ENCODE measurements at regions not wholly inside any gene's neighbourhood (a gene's known extent, or its start where the extent isn't known, plus 50 kb on each side); places are given as distances from the start of the nearest gene placed in this dataset.

DNA sequence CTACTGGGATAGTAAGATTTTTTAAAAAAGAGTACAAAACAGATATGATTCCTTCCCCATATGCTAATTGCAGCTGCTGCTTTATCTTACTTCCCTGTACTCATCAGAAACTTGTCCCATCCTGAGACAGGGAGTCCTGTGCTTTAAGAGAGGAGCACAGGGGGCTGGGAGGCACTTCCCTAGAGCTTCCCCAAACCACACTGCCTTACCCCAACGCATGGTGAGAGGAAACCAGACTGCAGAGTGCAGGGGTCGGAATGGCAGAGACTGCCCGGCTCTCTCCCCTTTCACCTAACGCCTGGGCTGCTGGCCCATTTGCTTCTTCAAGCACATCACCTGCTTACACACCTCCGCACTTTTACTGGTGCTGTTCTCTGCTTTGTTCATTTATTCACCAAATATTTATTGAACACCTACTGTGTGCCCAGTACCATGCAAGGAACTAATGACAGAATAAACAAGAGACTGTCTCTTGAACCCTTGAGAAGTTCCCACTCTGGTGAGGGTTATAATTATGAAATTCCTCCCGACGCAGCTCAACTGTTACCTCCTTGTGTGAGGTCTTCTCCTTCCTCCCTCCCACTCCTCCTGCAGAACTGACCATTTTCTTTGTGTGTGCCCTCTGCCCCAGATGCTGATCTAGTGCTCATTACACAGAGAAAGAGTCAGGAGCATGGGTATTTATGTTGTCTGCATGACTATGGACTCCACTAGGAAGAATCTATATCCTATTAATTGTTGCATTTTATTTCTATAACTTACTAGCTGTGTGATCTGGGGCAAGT lies 289.7 kb downstream of the TCF7L2 start:
- Mint-ChIP-seq H3K27me3 (ENCODE audit: low read depth in 3 of 3) (peaks cover 1 to 7% (median 5%) of the 10 kb centered on the region in 3 donors), H3K4me1 (no peaks in the 10 kb centered on the region), H3K36me3 (no peaks in the 10 kb centered on the region), H3K4me3 (no peak overlapping the region), H3K9me3 (no peaks in the 10 kb centered on the region), H3K27ac (no peak overlapping the region)
- no peak for DNase-seq

DNA sequence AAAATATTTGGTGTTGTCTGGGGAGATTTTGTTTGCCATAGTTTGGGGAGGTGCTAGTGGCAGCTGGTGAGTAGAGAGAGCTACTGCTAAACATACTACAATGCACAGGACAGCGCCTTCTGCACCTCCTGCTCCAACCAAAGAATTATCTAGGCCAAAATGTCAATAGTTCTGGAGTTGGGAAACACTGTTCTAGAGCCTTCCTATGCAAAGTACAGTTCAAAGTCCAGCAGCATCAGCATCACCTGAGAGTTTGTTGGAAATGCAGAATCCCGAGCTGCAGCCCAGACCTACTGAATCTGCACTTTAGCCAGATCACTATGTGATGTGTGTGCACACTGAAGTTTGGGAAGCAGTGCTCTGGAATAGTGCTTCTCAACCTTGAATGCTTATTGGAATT lies 290.7 kb downstream of the TCF7L2 start:
- H3K27ac Mint-ChIP-seq = no peak overlapping the region
- H3K36me3 Mint-ChIP-seq = no peaks in the 10 kb centered on the region
- H3K4me3 Mint-ChIP-seq = no peak overlapping the region
- H3K4me1 Mint-ChIP-seq = no peaks in the 10 kb centered on the region
- peaks cover 1 to 5% (median 5%) of the 10 kb centered on the region in 3 donors for H3K27me3 Mint-ChIP-seq (ENCODE audit: low read depth in 3 of 3)
- no peak for DNase-seq
- H3K9me3 Mint-ChIP-seq = no peaks in the 10 kb centered on the region

- Mint-ChIP-seq H3K9me3 (no peaks in the 10 kb centered on the region), H3K36me3 (no peaks in the 10 kb centered on the region), H3K4me1 (no peaks in the 10 kb centered on the region), H3K27me3 (ENCODE audit: low read depth in 3 of 3) (peaks cover 1 to 5% (median 5%) of the 10 kb centered on the region in 3 donors), H3K4me3 (no peak overlapping the region), H3K27ac (no peak overlapping the region)
- DNase-seq = no peak
Observed at GRCh38 chr10:113241599-113242360, 291.7 kb downstream of the TCF7L2 start.

DNA sequence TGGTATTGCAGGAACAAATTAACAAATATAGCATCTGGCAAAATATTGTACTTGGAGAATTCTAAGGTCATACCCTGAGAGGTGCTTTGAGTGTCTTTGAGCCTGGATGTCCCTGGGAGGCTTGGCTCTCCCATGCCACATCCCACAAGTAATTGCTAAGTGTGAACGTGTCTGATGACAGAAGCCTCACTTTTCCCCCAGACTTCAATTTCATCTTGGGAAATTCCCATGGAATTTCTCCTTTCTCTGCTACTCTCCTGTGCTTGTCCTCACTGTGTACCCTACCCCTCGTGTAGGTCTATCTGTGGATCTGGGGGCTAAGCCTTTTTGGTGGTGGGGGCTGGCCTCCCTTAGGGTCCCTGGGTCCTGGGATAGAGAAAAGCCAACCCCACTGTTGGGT lies 293.3 kb downstream of the TCF7L2 start:
- H3K27me3 Mint-ChIP-seq (ENCODE audit: low read depth in 3 of 3) = peaks cover 1 to 6% (median 3%) of the 10 kb centered on the region in 3 donors
- H3K27ac Mint-ChIP-seq = no peak overlapping the region
- no peaks in the 10 kb centered on the region for H3K36me3 Mint-ChIP-seq
- no peaks in the 10 kb centered on the region for H3K9me3 Mint-ChIP-seq
- H3K4me3 Mint-ChIP-seq = no peak overlapping the region
- DNase-seq = no peak
- H3K4me1 Mint-ChIP-seq = no peaks in the 10 kb centered on the region

GRCh38 chr10:113244750-113245149 lies 294.7 kb downstream of the TCF7L2 start:
- H3K4me1 Mint-ChIP-seq = no peaks in the 10 kb centered on the region
- no peaks in the 10 kb centered on the region for H3K36me3 Mint-ChIP-seq
- no peak for DNase-seq
- H3K27me3 Mint-ChIP-seq (ENCODE audit: low read depth in 3 of 3) = peaks cover 0 to 12% (median 1%) of the 10 kb centered on the region in 3 donors
- H3K4me3 Mint-ChIP-seq = no peak overlapping the region
- no peaks in the 10 kb centered on the region for H3K9me3 Mint-ChIP-seq
- no peak overlapping the region for H3K27ac Mint-ChIP-seq

- no peaks in the 10 kb centered on the region for H3K9me3 Mint-ChIP-seq
- H3K4me1 Mint-ChIP-seq = no peaks in the 10 kb centered on the region
- DNase-seq = no peak
- H3K27ac Mint-ChIP-seq = no peak overlapping the region
- no peak overlapping the region for H3K4me3 Mint-ChIP-seq
- H3K27me3 Mint-ChIP-seq (ENCODE audit: low read depth in 3 of 3) = peaks cover 0 to 12% (median 1%) of the 10 kb centered on the region in 3 donors
- H3K36me3 Mint-ChIP-seq = no peaks in the 10 kb centered on the region
Observed at GRCh38 chr10:113245286-113245685, 295.2 kb downstream of the TCF7L2 start.

GRCh38 chr10:113247050-113247449 lies 297.0 kb downstream of the TCF7L2 start:
- H3K9me3 Mint-ChIP-seq = no peaks in the 10 kb centered on the region
- no peaks in the 10 kb centered on the region for H3K4me1 Mint-ChIP-seq
- no peak overlapping the region for H3K4me3 Mint-ChIP-seq
- peaks cover 0 to 12% (median under 1%) of the 10 kb centered on the region in 3 donors for H3K27me3 Mint-ChIP-seq (ENCODE audit: low read depth in 3 of 3)
- no peak for DNase-seq
- H3K36me3 Mint-ChIP-seq = no peaks in the 10 kb centered on the region
- H3K27ac Mint-ChIP-seq = no peak overlapping the region

- H3K4me3 Mint-ChIP-seq = no peak overlapping the region
- no peaks in the 10 kb centered on the region for H3K36me3 Mint-ChIP-seq
- H3K4me1 Mint-ChIP-seq = no peaks in the 10 kb centered on the region
- H3K9me3 Mint-ChIP-seq = no peaks in the 10 kb centered on the region
- peaks cover 2 to 14% (median 3%) of the 10 kb centered on the region in 3 donors for H3K27me3 Mint-ChIP-seq (ENCODE audit: low read depth in 3 of 3)
- H3K27ac Mint-ChIP-seq = no peak overlapping the region
- DNase-seq = no peak
Observed at GRCh38 chr10:113252650-113253618, 299.9 kb upstream of the HABP2 start.

DNA sequence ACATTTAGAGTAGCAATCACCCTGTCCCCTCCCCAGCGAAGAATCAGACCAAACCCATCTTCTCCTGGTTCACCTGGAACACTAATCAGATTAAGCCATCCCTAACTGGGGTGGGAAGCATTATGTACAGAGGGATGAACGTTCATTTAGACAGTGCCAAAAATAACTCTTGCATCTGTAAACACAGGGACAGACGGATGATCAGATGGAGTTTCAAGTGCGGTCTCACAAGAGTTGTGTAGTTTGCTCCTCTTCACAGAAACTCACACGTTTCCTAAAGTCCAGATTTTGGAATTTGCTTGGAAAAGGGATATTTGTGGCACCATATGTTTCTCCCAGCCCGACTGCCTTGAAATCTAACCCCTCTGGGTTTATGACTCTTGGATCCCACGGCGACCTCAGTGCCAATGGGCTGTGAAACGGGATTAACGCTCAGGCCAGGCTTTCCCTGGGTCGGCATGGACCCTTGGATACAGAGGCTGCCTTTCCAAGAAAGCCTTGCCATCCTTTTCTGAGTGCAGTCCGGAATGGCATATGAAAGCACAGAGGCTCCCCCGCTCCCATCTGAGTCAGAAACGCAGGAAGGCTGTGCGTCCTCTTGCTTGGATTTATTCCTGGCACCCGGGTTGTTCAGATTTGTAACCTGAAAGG lies 293.2 kb upstream of the HABP2 start:
- H3K27ac Mint-ChIP-seq = no peak overlapping the region
- no peaks in the 10 kb centered on the region for H3K4me1 Mint-ChIP-seq
- no peak overlapping the region for H3K4me3 Mint-ChIP-seq
- no peak for DNase-seq
- H3K36me3 Mint-ChIP-seq = no peaks in the 10 kb centered on the region
- H3K9me3 Mint-ChIP-seq = no peaks in the 10 kb centered on the region
- peaks cover 2 to 12% (median 3%) of the 10 kb centered on the region in 3 donors for H3K27me3 Mint-ChIP-seq (ENCODE audit: low read depth in 3 of 3)

DNA sequence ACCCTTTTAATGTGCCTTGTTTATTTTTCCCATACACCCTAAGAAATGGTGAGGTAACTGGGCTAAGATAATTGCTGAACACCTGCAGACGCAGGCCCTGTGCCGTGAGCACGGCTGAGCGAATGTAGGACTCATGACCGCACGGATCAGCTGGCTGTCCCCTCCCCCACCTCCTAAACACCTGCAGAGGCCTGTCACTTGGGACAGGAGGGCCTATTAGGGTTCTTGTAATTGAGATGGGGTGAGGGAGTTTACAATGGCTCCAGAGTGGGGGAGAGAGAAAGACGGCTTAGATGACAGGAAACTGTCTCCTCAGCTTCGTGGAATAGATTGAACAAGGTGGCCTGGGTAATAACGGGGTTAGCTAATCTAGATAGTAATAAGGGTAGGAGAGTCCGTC lies 291.7 kb upstream of the HABP2 start:
- Mint-ChIP-seq H3K4me1 (no peaks in the 10 kb centered on the region), H3K9me3 (no peaks in the 10 kb centered on the region), H3K27me3 (ENCODE audit: low read depth in 3 of 3) (peaks cover 2 to 10% (median 5%) of the 10 kb centered on the region in 3 donors), H3K4me3 (no peak overlapping the region), H3K27ac (no peak overlapping the region), H3K36me3 (no peaks in the 10 kb centered on the region)
- no peak for DNase-seq

DNA sequence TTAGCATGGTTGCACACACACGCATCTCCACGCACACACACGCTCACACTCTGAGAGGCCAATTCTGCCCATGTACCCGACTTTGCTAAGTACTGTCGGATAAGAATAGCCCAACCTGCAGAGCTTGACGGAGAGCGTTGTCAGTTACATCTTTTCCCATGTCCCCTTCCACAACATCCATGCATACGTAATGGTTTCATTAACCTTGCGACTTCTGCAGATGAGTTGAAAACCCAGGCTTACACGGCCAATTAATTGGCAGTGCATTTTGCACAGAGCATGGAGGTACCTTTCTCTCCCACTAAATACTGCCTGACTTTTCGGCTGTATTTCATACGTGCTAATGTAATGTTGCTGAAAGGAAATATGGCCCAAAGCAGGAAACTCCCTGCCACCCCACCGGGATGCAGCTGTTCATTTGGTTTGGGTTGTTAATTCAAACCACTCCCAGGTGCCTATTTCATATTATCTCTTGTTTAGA lies 291.2 kb upstream of the HABP2 start:
- Mint-ChIP-seq H3K36me3 (no peaks in the 10 kb centered on the region), H3K4me1 (no peaks in the 10 kb centered on the region), H3K9me3 (no peaks in the 10 kb centered on the region), H3K27me3 (ENCODE audit: low read depth in 3 of 3) (peaks cover 2 to 10% (median 5%) of the 10 kb centered on the region in 3 donors), H3K4me3 (no peak overlapping the region), H3K27ac (no peak overlapping the region)
- DNase-seq = no peak

DNA sequence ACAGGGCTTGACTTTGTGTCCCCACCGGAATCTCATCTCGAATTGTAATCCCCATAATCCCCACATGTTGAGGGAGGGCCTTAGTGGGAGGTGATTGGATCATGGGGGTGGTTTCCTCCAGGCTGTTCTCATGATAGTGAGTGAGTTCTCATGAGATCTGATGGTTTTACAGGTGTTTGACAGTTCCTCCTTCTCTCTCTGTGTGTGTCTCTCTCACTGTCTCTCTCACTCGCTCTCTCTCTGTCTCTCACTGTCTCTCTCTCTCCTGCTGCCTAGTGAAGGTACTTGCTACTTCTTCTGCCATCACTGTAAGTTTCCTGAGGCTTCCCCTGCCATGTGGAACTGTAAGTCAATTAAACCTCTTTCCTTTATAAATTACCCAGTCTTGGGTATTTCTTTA lies 289.8 kb upstream of the HABP2 start:
- no peaks in the 10 kb centered on the region for H3K9me3 Mint-ChIP-seq

More for the DNA sequence above, 289.8 kb upstream of the HABP2 start:
- H3K36me3 Mint-ChIP-seq = no peaks in the 10 kb centered on the region
- H3K27me3 Mint-ChIP-seq (ENCODE audit: low read depth in 3 of 3) = peaks cover 2 to 8% (median 3%) of the 10 kb centered on the region in 3 donors
- DNase-seq = no peak
- H3K4me1 Mint-ChIP-seq = no peaks in the 10 kb centered on the region
- no peak overlapping the region for H3K27ac Mint-ChIP-seq
- no peak overlapping the region for H3K4me3 Mint-ChIP-seq

All from immature natural killer cell (primary cell).